ENCODE measurements at regions not wholly inside any gene's neighbourhood (a gene's known extent, or its start where the extent isn't known, plus 50 kb on each side); places are given as distances from the start of the nearest gene placed in this dataset.

- DNase-seq (ENCODE audit: low spot score): no peak
These were observed 858.2 kb downstream of the VRK1 start for GRCh38 chr14:97655169-97655948.

GRCh38 chr14:97657609-97658008, 860.4 kb downstream of the VRK1 start:
- no peak for DNase-seq (ENCODE audit: low spot score)

- no peak for DNase-seq (ENCODE audit: low spot score)
These were observed 890.9 kb downstream of the VRK1 start for GRCh38 chr14:97687944-97688630.

GRCh38 chr14:97688631-97689336, 891.6 kb downstream of the VRK1 start:
- DNase-seq (ENCODE audit: low spot score): no peak

- DNase-seq (ENCODE audit: low spot score): no peak
These were observed 894.9 kb downstream of the VRK1 start for GRCh38 chr14:97692084-97692483.

- DNase-seq (ENCODE audit: low spot score): no peak
These were observed 898.3 kb downstream of the VRK1 start for GRCh38 chr14:97695456-97695981.

GRCh38 chr14:97697772-97698171, 900.6 kb downstream of the VRK1 start:
- no peak for DNase-seq (ENCODE audit: low spot score)

- no peak for DNase-seq (ENCODE audit: low spot score)
These were observed 901.8 kb downstream of the VRK1 start for GRCh38 chr14:97699026-97699425.

- no peak for DNase-seq (ENCODE audit: low spot score)
These were observed 906.0 kb downstream of the VRK1 start for GRCh38 chr14:97703006-97703760.

GRCh38 chr14:97704316-97704885, 907.2 kb downstream of the VRK1 start:
- no peak for DNase-seq (ENCODE audit: low spot score)

GRCh38 chr14:97705107-97705506, 907.9 kb downstream of the VRK1 start:
- DNase-seq (ENCODE audit: low spot score): no peak

- no peak for DNase-seq (ENCODE audit: low spot score)
These were observed 908.8 kb downstream of the VRK1 start for GRCh38 chr14:97705976-97706375.

GRCh38 chr14:97706819-97707218, 909.6 kb downstream of the VRK1 start:
- DNase-seq (ENCODE audit: low spot score): no peak

- DNase-seq (ENCODE audit: low spot score): no peak
These were observed 910.4 kb downstream of the VRK1 start for GRCh38 chr14:97707603-97708002.

GRCh38 chr14:97709552-97709951, 912.4 kb downstream of the VRK1 start:
- DNase-seq (ENCODE audit: low spot score): no peak

- no peak for DNase-seq (ENCODE audit: low spot score)
These were observed 913.5 kb downstream of the VRK1 start for GRCh38 chr14:97710726-97711125.

- DNase-seq (ENCODE audit: low spot score): no peak
These were observed 915.3 kb downstream of the VRK1 start for GRCh38 chr14:97712471-97712870.

GRCh38 chr14:97713023-97713422, 915.8 kb downstream of the VRK1 start:
- no peak for DNase-seq (ENCODE audit: low spot score)

GRCh38 chr14:97718886-97719442, 921.8 kb downstream of the VRK1 start:
- DNase-seq (ENCODE audit: low spot score): no peak

GRCh38 chr14:97719931-97720330, 922.7 kb downstream of the VRK1 start:
- no peak for DNase-seq (ENCODE audit: low spot score)

GRCh38 chr14:97723351-97723750, 926.2 kb downstream of the VRK1 start:
- DNase-seq (ENCODE audit: low spot score): no peak
